Calu3 (cell line): ENCODE measurements at regions not wholly inside any gene's neighbourhood (a gene's known extent, or its start where the extent isn't known, plus 50 kb on each side); places are given as distances from the start of the nearest gene placed in this dataset.

Experiments used
- BruUV-seq: library from RNA; stranded (reverse); fragments of 400-500 nt; replicated peaks from 2 replicates; lab custom pipeline; 2021; lab: Mats Ljungman, UMichigan
- CTCF ChIA-PET: fragments of 300-600 bp; sonication (Branson Sonifier 250); formaldehyde crosslinking; loops from one replicate; lab custom pipeline; 2022; ENCODE audit warnings: antibody characterized with exemption; lab: Charles Lee
- DNase-seq: peaks from one replicate; pipeline ENCODE4 v3.0.0; 2022
- H3K27ac Mint-ChIP-seq: one replicate; pipeline ENCODE4 v1.8.0; 2022; ENCODE audit warnings: mixed read lengths; ENCODE audit not compliant: unreplicated experiment
- H3K27me3 Mint-ChIP-seq: one replicate; pipeline ENCODE4 v1.8.0; 2022; ENCODE audit warnings: mixed read lengths; ENCODE audit not compliant: unreplicated experiment
- H3K36me3 Mint-ChIP-seq: one replicate; pipeline ENCODE4 v1.8.0; 2022; ENCODE audit warnings: mild to moderate bottlenecking, moderate library complexity, mixed read lengths; ENCODE audit not compliant: insufficient read depth, unreplicated experiment
- H3K4me1 Mint-ChIP-seq: one replicate; pipeline ENCODE4 v1.8.0; 2022; ENCODE audit warnings: mild to moderate bottlenecking, low read depth, mixed read lengths; ENCODE audit not compliant: unreplicated experiment
- H3K4me3 Mint-ChIP-seq: one replicate; pipeline ENCODE4 v1.8.0; 2022; ENCODE audit warnings: mild to moderate bottlenecking, low read depth, moderate library complexity, mixed read lengths; ENCODE audit not compliant: unreplicated experiment
- H3K9me3 Mint-ChIP-seq: one replicate; pipeline ENCODE4 v1.8.0; 2022; ENCODE audit warnings: low read depth, mixed read lengths; ENCODE audit not compliant: unreplicated experiment
- intact Hi-C: fragments of 100-400 bp; cut with micrococcal nuclease; formaldehyde crosslinking; loops from one replicate; pipeline ENCODE4 v1.10.0; 2022; ENCODE audit not compliant: unreplicated experiment
- TF ChIP-seq, protein P1 (sequence below): fragments of 200-600 bp; IDR thresholded peaks from one replicate; pipeline ENCODE4 v1.8.0; 2022; ENCODE audit warnings: antibody characterized with exemption; ENCODE audit not compliant: unreplicated experiment

DNA sequence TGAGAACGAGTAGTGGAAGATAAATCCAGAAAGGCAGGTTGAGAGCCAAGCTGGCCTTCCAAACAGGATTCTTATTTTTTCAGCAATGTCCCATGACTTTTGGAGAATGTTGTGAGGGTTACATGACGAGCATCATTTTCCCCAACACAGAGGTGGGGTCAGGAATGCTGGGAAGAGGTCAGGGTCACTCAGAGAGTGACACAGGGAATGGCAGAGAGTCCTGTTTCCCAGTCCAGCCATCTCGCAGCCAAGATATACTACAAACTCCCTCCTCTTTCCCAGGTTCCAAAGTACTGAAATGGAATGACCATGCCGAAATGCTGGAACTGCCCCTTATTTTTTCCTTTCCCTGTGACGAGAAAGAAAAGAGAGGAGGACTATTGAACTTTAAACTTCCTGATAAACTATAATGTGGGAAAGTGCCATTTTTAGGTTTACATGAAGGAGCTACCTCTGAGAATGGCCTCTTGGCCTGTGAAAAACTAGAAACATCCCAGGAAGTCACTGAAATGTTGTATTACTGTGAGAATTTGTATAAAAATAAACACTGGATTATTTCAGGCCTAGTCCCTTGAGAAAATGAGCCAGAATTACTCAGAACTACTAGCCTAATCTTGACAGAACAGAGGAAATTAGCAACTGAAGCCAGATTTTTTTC, 420.4 kb downstream of the CETN3 start:
- CTCF ChIA-PET, result no interaction called here
- intact Hi-C loops, result no loop called here

GRCh38 chr5:89988129-89988810, 421.3 kb downstream of the CETN3 start:
- no TSS peak for BruUV-seq
- Mint-ChIP-seq H3K9me3 (peaks cover 2% of the 10 kb centered on the region), H3K27ac (no peak overlapping the region), H3K4me3 (no peak overlapping the region), H3K27me3 (no peaks in the 10 kb centered on the region), H3K4me1 (no peaks in the 10 kb centered on the region), H3K36me3 (no peaks in the 10 kb centered on the region)
- CTCF ChIA-PET, result no interaction called here
- intact Hi-C loops, result no loop called here
- TF ChIP-seq, protein P1, sequence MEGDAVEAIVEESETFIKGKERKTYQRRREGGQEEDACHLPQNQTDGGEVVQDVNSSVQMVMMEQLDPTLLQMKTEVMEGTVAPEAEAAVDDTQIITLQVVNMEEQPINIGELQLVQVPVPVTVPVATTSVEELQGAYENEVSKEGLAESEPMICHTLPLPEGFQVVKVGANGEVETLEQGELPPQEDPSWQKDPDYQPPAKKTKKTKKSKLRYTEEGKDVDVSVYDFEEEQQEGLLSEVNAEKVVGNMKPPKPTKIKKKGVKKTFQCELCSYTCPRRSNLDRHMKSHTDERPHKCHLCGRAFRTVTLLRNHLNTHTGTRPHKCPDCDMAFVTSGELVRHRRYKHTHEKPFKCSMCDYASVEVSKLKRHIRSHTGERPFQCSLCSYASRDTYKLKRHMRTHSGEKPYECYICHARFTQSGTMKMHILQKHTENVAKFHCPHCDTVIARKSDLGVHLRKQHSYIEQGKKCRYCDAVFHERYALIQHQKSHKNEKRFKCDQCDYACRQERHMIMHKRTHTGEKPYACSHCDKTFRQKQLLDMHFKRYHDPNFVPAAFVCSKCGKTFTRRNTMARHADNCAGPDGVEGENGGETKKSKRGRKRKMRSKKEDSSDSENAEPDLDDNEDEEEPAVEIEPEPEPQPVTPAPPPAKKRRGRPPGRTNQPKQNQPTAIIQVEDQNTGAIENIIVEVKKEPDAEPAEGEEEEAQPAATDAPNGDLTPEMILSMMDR, result no peak
- no peak for DNase-seq

More for the DNA sequence above, 420.4 kb downstream of the CETN3 start:
- no peak for DNase-seq
- Mint-ChIP-seq H3K27me3 (no peaks in the 10 kb centered on the region), H3K4me1 (no peaks in the 10 kb centered on the region), H3K9me3 (peaks cover 2% of the 10 kb centered on the region), H3K36me3 (no peaks in the 10 kb centered on the region), H3K27ac (no peak overlapping the region), H3K4me3 (no peak overlapping the region)
- TF ChIP-seq, protein P1, result no peak
- no TSS peak for BruUV-seq

GRCh38 chr5:89983216-89983615, 426.3 kb downstream of the CETN3 start:
- no peaks in the 10 kb centered on the region for H3K36me3 Mint-ChIP-seq
- TF ChIP-seq, protein P1, result no peak
- intact Hi-C loops, result no loop called here
- H3K27me3 Mint-ChIP-seq, result no peaks in the 10 kb centered on the region
- no peak for DNase-seq
- peaks cover 4% of the 10 kb centered on the region for H3K9me3 Mint-ChIP-seq
- no TSS peak for BruUV-seq
- H3K4me1 Mint-ChIP-seq, result peaks cover 10% of the 10 kb centered on the region
- CTCF ChIA-PET, result interaction anchor here (0.8 kb wide), 1 partner anchor 114 kb away, joined by 3 read pairs; no protein-coding TSS in a partner anchor
- no peak overlapping the region for H3K27ac Mint-ChIP-seq
- no peak overlapping the region for H3K4me3 Mint-ChIP-seq

DNA sequence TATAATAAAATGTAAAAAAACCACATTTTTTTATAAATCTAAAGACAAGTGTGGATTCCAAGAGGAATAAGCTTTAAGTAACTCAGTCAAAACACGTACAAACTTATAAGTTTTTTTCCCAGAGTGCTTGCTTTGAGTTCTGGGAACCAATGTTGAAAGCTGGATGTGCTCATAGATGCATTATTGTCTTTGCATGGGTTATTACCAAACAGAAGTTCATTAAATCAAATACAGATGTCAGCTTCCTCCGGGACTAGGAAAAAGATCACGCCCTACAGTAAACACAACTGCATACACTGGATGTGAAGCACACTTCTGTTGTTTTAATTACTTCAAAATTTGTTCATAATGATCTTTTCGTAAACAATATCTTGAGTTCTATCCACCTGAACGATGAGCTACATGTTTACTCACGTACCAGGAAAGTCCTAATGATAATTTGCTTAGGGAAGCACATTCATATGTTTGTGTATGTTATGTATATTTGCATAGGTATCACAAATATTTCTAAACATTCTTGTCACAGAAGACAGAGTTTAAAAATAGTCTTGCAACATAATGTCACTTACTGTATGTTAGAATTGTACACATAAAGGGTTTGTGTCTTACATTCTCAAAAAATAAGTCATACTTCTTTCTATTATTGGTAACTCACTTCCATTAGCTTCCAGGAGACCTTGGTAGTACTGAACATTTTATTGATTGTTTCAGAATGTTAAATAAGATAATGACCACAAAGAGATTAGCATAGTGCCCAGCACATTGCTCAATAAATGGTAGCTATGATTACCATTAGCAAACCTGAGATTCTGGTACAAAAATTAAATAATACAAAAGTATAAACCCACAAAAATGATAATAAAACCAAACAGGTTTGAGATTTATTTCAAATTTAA, 427.4 kb downstream of the CETN3 start:
- no peak for DNase-seq
- H3K4me3 Mint-ChIP-seq, result no peak overlapping the region
- no TSS peak for BruUV-seq
- no peaks in the 10 kb centered on the region for H3K27me3 Mint-ChIP-seq
- CTCF ChIA-PET, result interaction anchor here (0.8 kb wide), 1 partner anchor 115 kb away, joined by 3 read pairs; no protein-coding TSS in a partner anchor
- H3K4me1 Mint-ChIP-seq, result peaks cover 10% of the 10 kb centered on the region
- H3K36me3 Mint-ChIP-seq, result no peaks in the 10 kb centered on the region
- TF ChIP-seq, protein P1, result no peak
- H3K27ac Mint-ChIP-seq, result no peak overlapping the region
- H3K9me3 Mint-ChIP-seq, result peaks cover 4% of the 10 kb centered on the region
- intact Hi-C loops, result no loop called here
